H1 (cell line): ENCODE measurements at regions not wholly inside any gene's neighbourhood (a gene's known extent, or its start where the extent isn't known, plus 50 kb on each side); places are given as distances from the start of the nearest gene placed in this dataset.

Experiments
- CTCF ChIA-PET: fragments of 300-600 bp; sonication (Branson Sonifier 250); formaldehyde crosslinking; loops from one replicate; lab custom pipeline; 2021; ENCODE audit not compliant: partially characterized antibody; lab: Charles Lee
- POLR2A ChIA-PET: fragments of 300-600 bp; sonication (Branson Sonifier 250); formaldehyde crosslinking; loops from one replicate; lab custom pipeline; 2021; ENCODE audit warnings: inconsistent platforms; ENCODE audit not compliant: partially characterized antibody; lab: Charles Lee
- DNase-seq, 2 experiments: peaks; one replicate each; pipeline versions ENCODE4 v3.0.0 to v3.0.0-alpha.2; 2010 to 2022; ENCODE audit warnings: low spot score in 2 of 2, low read depth in 1 of 2, mixed read lengths in 1 of 2
- FAIRE-seq: peaks from 2 replicates; lab custom pipeline; 2011; peaks lifted over from hg19 to GRCh38; lab: Jason Lieb, UNC
- H2AFZ ChIP-seq: 2 replicates; pipeline ENCODE4 v1.8.1; 2012; ENCODE audit warnings: low read length, inconsistent platforms
- H2AK5ac ChIP-seq: 2 replicates; pipeline ENCODE4 v1.6.1; 2013; ENCODE audit warnings: low read depth, low read length
- H2BK120ac ChIP-seq: replicated peaks from 2 replicates; pipeline ENCODE3; 2013; ENCODE audit warnings: low read depth, low read length, inconsistent platforms
- H2BK12ac ChIP-seq: 2 replicates; pipeline ENCODE4 v1.6.1; 2013; ENCODE audit warnings: low read depth, low read length
- H2BK15ac ChIP-seq: 2 replicates; pipeline ENCODE4 v1.6.1; 2013; ENCODE audit warnings: low read length
- H2BK20ac ChIP-seq: 2 replicates; pipeline ENCODE4 v1.6.1; 2013; ENCODE audit warnings: low read length
- H2BK5ac ChIP-seq: 2 replicates; pipeline ENCODE4 v1.6.1; 2013; ENCODE audit warnings: low read depth, low read length
- H3K14ac ChIP-seq: 2 replicates; pipeline ENCODE4 v1.6.1; 2013; ENCODE audit warnings: inconsistent platforms; ENCODE audit not compliant: insufficient read length
- H3K18ac ChIP-seq: 2 replicates; pipeline ENCODE4 v1.6.1; 2013; ENCODE audit warnings: low read length; ENCODE audit errors: extremely low read depth
- H3K23ac ChIP-seq: 2 replicates; pipeline ENCODE4 v1.6.1; 2013; ENCODE audit warnings: inconsistent platforms; ENCODE audit not compliant: insufficient read length
- H3K23me2 ChIP-seq: 2 replicates; pipeline ENCODE4 v1.6.1; 2013; ENCODE audit warnings: low read depth, low read length
- H3K27ac ChIP-seq: 2 replicates; pipeline ENCODE4 v1.6.1; 2011; ENCODE audit warnings: low read depth, low read length, inconsistent platforms
- H3K27me3 ChIP-seq, 4 experiments: replicated peaks in 1 of 4; 1 replicate in 1 of 4; 2 replicates in 3 of 4; pipeline versions ENCODE4 v1.6.1 to v1.8.1; 2011 to 2013; ENCODE audit warnings: low read length in 3 of 4, mild to moderate bottlenecking in 3 of 4, inconsistent platforms in 2 of 4, mixed read lengths in 2 of 4, moderate library complexity in 1 of 4; ENCODE audit not compliant: control insufficient read depth in 3 of 4, insufficient read depth in 3 of 4; ENCODE audit errors: extremely low read depth in 1 of 4
- H3K36me3 ChIP-seq, 4 experiments: 2 replicates each; pipeline versions ENCODE4 v1.6.1 to v1.8.1; 2011 to 2013; ENCODE audit warnings: mild to moderate bottlenecking in 4 of 4, low read length in 3 of 4, moderate library complexity in 2 of 4, control low read depth in 1 of 4, inconsistent platforms in 1 of 4; ENCODE audit not compliant: insufficient read depth in 4 of 4, control insufficient read depth in 2 of 4
- H3K4ac ChIP-seq: replicated peaks from 2 replicates; pipeline ENCODE3; 2013; ENCODE audit warnings: low read length, low read depth, mixed read lengths, inconsistent platforms; ENCODE audit not compliant: insufficient read length
- H3K4me1 ChIP-seq, 4 experiments: replicated peaks in 1 of 4; 1 replicate in 1 of 4; 2 replicates in 3 of 4; pipeline versions ENCODE4 v1.6.1 to v1.8.1; 2011 to 2013; ENCODE audit warnings: low read length in 3 of 4, inconsistent platforms in 2 of 4, mixed read lengths in 1 of 4; ENCODE audit not compliant: insufficient read depth in 4 of 4, control insufficient read depth in 3 of 4
- H3K4me2 ChIP-seq, 2 experiments: 2 replicates each; pipeline versions ENCODE4 v1.6.1 to v1.8.1; 2011 to 2013; ENCODE audit warnings: low read depth in 2 of 2, low read length in 2 of 2, control low read depth in 1 of 2, inconsistent platforms in 1 of 2, mild to moderate bottlenecking in 1 of 2; ENCODE audit not compliant: insufficient read depth in 1 of 2
- H3K4me3 ChIP-seq, 4 experiments: fragments of 200-600, 300-600 bp in 1 of 4; sonication (generic), shearing (Covaris generic), sonication (Bioruptor Twin) in 1 of 4; 2 replicates each; pipeline versions ENCODE4 v1.5.1 to v1.8.1; 2011 to 2016; ENCODE audit warnings: low read length in 4 of 4, low read depth in 3 of 4, control low read depth in 2 of 4, inconsistent platforms in 2 of 4, mild to moderate bottlenecking in 2 of 4, mixed read lengths in 1 of 4, moderate library complexity in 1 of 4; ENCODE audit not compliant: insufficient read depth in 2 of 4; ENCODE audit errors: extremely low read depth in 1 of 4
- H3K56ac ChIP-seq: replicated peaks from 2 replicates; pipeline ENCODE3; 2013; ENCODE audit warnings: low read depth, mild to moderate bottlenecking, mixed read lengths, low read length, inconsistent platforms; ENCODE audit not compliant: insufficient read length
- H3K79me1 ChIP-seq: 2 replicates; pipeline ENCODE4 v1.6.1; 2013; ENCODE audit warnings: low read depth, low read length, control low read depth
- H3K79me2 ChIP-seq, 2 experiments: 2 replicates each; pipeline versions ENCODE4 v1.6.1 to v1.8.1; 2012 to 2013; ENCODE audit warnings: low read length in 2 of 2, mild to moderate bottlenecking in 2 of 2, inconsistent platforms in 1 of 2; ENCODE audit not compliant: insufficient read depth in 2 of 2, control insufficient read depth in 1 of 2
- H3K9ac ChIP-seq, 4 experiments: replicated peaks in 1 of 4; 1 replicate in 1 of 4; 2 replicates in 3 of 4; pipeline versions ENCODE4 v1.6.1 to v1.8.1; 2011 to 2013; ENCODE audit warnings: low read depth in 3 of 4, low read length in 3 of 4, control low read depth in 2 of 4, mild to moderate bottlenecking in 2 of 4, moderate library complexity in 2 of 4, inconsistent platforms in 1 of 4; ENCODE audit errors: extremely low read depth in 1 of 4
- H3K9me3 ChIP-seq, 2 experiments: 2 replicates each; pipeline versions ENCODE4 v1.6.1 to v1.8.1; 2012 to 2013; ENCODE audit warnings: mild to moderate bottlenecking in 2 of 2, moderate library complexity in 2 of 2, control low read depth in 1 of 2, inconsistent platforms in 1 of 2, low read depth in 1 of 2, low read length in 1 of 2, mixed read lengths in 1 of 2; ENCODE audit not compliant: insufficient read depth in 2 of 2
- H4K20me1 ChIP-seq, 2 experiments: replicated peaks in 1 of 2; 2 replicates each; pipeline versions ENCODE3 to v1.8.1; 2011 to 2013; ENCODE audit warnings: inconsistent platforms in 2 of 2, low read length in 2 of 2, mild to moderate bottlenecking in 1 of 2; ENCODE audit not compliant: insufficient read depth in 2 of 2, control insufficient read depth in 1 of 2
- H4K5ac ChIP-seq: 2 replicates; pipeline ENCODE4 v1.6.1; 2013; ENCODE audit warnings: low read length, low read depth, mixed read lengths, inconsistent platforms; ENCODE audit not compliant: insufficient read length
- H4K8ac ChIP-seq: 2 replicates; pipeline ENCODE4 v1.8.0; 2013; ENCODE audit warnings: mild to moderate bottlenecking, moderate library complexity, low read length, inconsistent platforms; ENCODE audit not compliant: insufficient read depth; ENCODE audit errors: extremely low read depth
- H4K91ac ChIP-seq: replicated peaks from 2 replicates; pipeline ENCODE3; 2013; ENCODE audit warnings: low read length, mixed read lengths, inconsistent platforms; ENCODE audit not compliant: insufficient read length
- ASH2L ChIP-seq: fragments of 200-600, 300-600 bp; sonication (generic); IDR thresholded peaks from one replicate; pipeline ENCODE4 v1.7.1; 2017; ENCODE audit warnings: low read length
- ATF3 ChIP-seq: IDR thresholded peaks from 2 replicates; pipeline ENCODE4 v1.6.1; 2011; ENCODE audit warnings: low read depth, mild to moderate bottlenecking, low read length; ENCODE audit not compliant: insufficient read depth
- BCL11A ChIP-seq, 2 experiments: IDR thresholded peaks; one replicate each; pipeline ENCODE4 v1.6.1; 2011; ENCODE audit warnings: low read depth in 2 of 2, low read length in 2 of 2, mild to moderate bottlenecking in 2 of 2
- CBX5 ChIP-seq: fragments of 300-800, 300-1000 bp; sonication (generic); IDR thresholded peaks from 2 replicates; pipeline ENCODE4 v1.7.1; 2016; ENCODE audit warnings: antibody characterized with exemption, low read length, low read depth
- CHD2 ChIP-seq: IDR thresholded peaks from 2 replicates; pipeline ENCODE4 v1.6.1; 2012; ENCODE audit warnings: low read length, improper control_type of control experiment
- JUND ChIP-seq: IDR thresholded peaks from 2 replicates; pipeline ENCODE4 v1.6.1; 2011; ENCODE audit warnings: mild to moderate bottlenecking, improper control_type of control experiment, low read length
- KDM4A ChIP-seq: IDR thresholded peaks from one replicate; pipeline ENCODE4 v1.7.1; 2012; ENCODE audit warnings: low read depth, mild to moderate bottlenecking, moderate library complexity, low read length, inconsistent platforms; ENCODE audit not compliant: severe bottlenecking
- MAFK ChIP-seq: IDR thresholded peaks from 2 replicates; pipeline ENCODE4 v1.6.1; 2012; ENCODE audit warnings: low read depth, mild to moderate bottlenecking, improper control_type of control experiment, low read length
- POLR2AphosphoS5 ChIP-seq: IDR thresholded peaks from 2 replicates; pipeline ENCODE4 v1.6.1; 2011; ENCODE audit warnings: low read depth, low read length
- RAD21 ChIP-seq, 2 experiments: IDR thresholded peaks in 1 of 2; conservative IDR thresholded peaks in 1 of 2; 2 replicates each; pipeline ENCODE4 v1.6.1; 2011; ENCODE audit warnings: low read depth in 2 of 2, low read length in 2 of 2, improper control_type of control experiment in 1 of 2, inconsistent platforms in 1 of 2, mild to moderate bottlenecking in 1 of 2, moderate library complexity in 1 of 2
- SRF ChIP-seq: IDR thresholded peaks from 2 replicates; pipeline ENCODE4 v1.6.1; 2011; ENCODE audit warnings: mild to moderate bottlenecking, low read depth, low read length, moderate library complexity
- TAF1 ChIP-seq: IDR thresholded peaks from 2 replicates; pipeline ENCODE4 v1.6.1; 2011; ENCODE audit warnings: mild to moderate bottlenecking, low read depth, low read length
- USF2 ChIP-seq: IDR thresholded peaks from 2 replicates; pipeline ENCODE4 v1.6.1; 2011; ENCODE audit warnings: low read length, improper control_type of control experiment
- WGBS, 2 experiments: shearing (Covaris generic) in 1 of 2; methylation state at CpG; one replicate each; pipeline versions ENCODE4 v1.1.6 to v1.1.7; 2013 to 2015; ENCODE audit warnings: low lambda C conversion rate in 2 of 2, mixed read lengths in 2 of 2, inconsistent platforms in 1 of 2, low coverage in 1 of 2, missing lambda C conversion rate in 1 of 2; ENCODE audit not compliant: insufficient replicate concordance in 2 of 2, insufficient coverage in 1 of 2, insufficient read length in 1 of 2; ENCODE audit errors: extremely low coverage in 1 of 2, missing lambda C conversion rate in 1 of 2; 5-methylcytosine and 5-hydroxymethylcytosine counted together

GRCh38 chr9:18314316-18314715, 159.6 kb upstream of the ADAMTSL1 start:
- no peak overlapping the region for H2BK120ac ChIP-seq
- no peak overlapping the region for H3K4me2 ChIP-seq
- POLR2A ChIA-PET, result no interaction called here
- WGBS, 2 experiments, result 96% methylated on average over 13 of the region's 14 CpGs; no CpG with 5 or more reads in 1 of the 2 experiments
- peaks cover 0 to 11% of the 10 kb centered on the region in 2 experiments; a peak in 1 of 4 replicates for H3K9me3 ChIP-seq
- H3K79me2 ChIP-seq, result no peaks in the 10 kb centered on the region
- no peak overlapping the region for H3K18ac ChIP-seq
- H4K8ac ChIP-seq, result no peak overlapping the region
- no peaks in the 10 kb centered on the region for H3K36me3 ChIP-seq
- no peaks in the 10 kb centered on the region for H3K27me3 ChIP-seq
- H2AFZ ChIP-seq, result peak overlapping the region; percentile 70; the same call in 1 of the 2 replicates
- no peaks in the 10 kb centered on the region for H3K79me1 ChIP-seq
- H3K4ac ChIP-seq, result no peak overlapping the region
- H3K27ac ChIP-seq, result no peak overlapping the region
- H2AK5ac ChIP-seq, result no peak overlapping the region
- H3K9ac ChIP-seq, result no peak overlapping the region
- no peak overlapping the region for H2BK12ac ChIP-seq
- CTCF ChIA-PET, result no interaction called here
- H4K91ac ChIP-seq, result no peak overlapping the region
- no peak for DNase-seq
- no peak overlapping the region for H4K5ac ChIP-seq
- no peak overlapping the region for H2BK20ac ChIP-seq
- H3K23me2 ChIP-seq, result no peaks in the 10 kb centered on the region
- H4K20me1 ChIP-seq, result no peaks in the 10 kb centered on the region
- H2BK15ac ChIP-seq, result no peak overlapping the region
- no peak overlapping the region for H3K23ac ChIP-seq
- FAIRE-seq, result no peak
- no peak overlapping the region for H3K4me3 ChIP-seq
- no peak overlapping the region for H3K56ac ChIP-seq
- no peak overlapping the region for H2BK5ac ChIP-seq
- no peak overlapping the region for H3K14ac ChIP-seq
- H3K4me1 ChIP-seq, result no peaks in the 10 kb centered on the region
- TF ChIP-seq JUND (no peak), POLR2AphosphoS5 (no peak), CHD2 (no peak), KDM4A (no peak), BCL11A (IDR thresholded peaks at IDR 0.05; ENCODE audit: low read depth in 2 of 2, low read length in 2 of 2) (no peak), USF2 (no peak), TAF1 (no peak), CBX5 (no peak), MAFK (no peak), SRF (no peak), ASH2L (no peak), RAD21 (IDR thresholded peaks at IDR 0.05 in 1 of 2, conservative IDR thresholded peaks at IDR 0.05 in 1 of 2; ENCODE audit: low read depth in 2 of 2, low read length in 2 of 2) (no peak), ATF3 (no peak)
